GM21737 (cell line): ENCODE measurements at regions not wholly inside any gene's neighbourhood (a gene's known extent, or its start where the extent isn't known, plus 50 kb on each side); places are given as distances from the start of the nearest gene placed in this dataset.

Experiments used
- ATAC-seq: cut with Tn5 transposase; IDR thresholded peaks from one replicate; pipeline ENCODE4 v1.9.1; 2021; ENCODE audit warnings: mild to moderate bottlenecking, moderate library complexity; ENCODE audit not compliant: unreplicated experiment

DNA sequence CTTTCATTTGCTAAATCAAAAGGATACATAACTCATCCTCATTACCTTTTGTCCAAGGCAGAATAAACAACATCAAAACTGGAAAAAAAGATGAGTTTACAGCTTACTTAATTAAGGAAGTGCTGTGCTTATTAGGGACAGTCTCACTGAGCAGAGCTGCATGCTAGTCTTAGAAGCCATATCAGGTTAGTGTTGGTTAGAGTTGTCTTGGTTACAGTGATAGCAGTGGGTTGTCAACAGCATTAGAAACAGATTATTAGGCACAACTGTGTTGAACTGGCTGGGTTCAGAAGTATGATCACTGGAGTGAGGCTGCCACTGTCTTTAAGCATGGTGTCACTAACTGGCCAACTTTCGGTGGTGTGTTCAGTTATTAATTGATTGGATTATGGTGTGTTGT is 503.9 kb upstream of the IGFBP3 start:
- ATAC-seq, result no peak

GRCh38 chr7:46421441-46422230 is 500.6 kb upstream of the IGFBP3 start:
- ATAC-seq, result no peak

GRCh38 chr7:46414946-46415345 is 493.9 kb upstream of the IGFBP3 start:
- no peak for ATAC-seq

DNA sequence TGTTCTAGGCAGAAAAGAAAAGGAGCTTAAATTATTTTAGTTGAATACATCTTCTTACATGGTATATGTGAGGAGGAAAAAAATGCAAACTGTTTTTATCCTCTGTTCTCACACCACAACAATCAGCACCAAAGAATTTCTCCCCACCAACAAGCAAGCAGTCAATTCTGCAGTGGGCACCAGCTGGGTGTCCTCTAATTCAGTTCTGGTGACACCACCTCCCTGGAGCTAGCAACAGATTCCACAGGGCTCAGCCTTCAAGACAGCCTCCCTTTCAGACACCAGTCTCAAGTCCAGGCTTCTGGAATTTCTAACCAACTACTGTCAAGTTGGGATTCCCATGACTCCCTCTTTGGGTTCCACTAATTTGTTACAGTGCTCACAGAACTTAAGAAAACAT is 490.2 kb upstream of the IGFBP3 start:
- ATAC-seq, result no peak

- ATAC-seq, result no peak
Observed at GRCh38 chr7:46407125-46407524, 486.1 kb upstream of the IGFBP3 start.

DNA sequence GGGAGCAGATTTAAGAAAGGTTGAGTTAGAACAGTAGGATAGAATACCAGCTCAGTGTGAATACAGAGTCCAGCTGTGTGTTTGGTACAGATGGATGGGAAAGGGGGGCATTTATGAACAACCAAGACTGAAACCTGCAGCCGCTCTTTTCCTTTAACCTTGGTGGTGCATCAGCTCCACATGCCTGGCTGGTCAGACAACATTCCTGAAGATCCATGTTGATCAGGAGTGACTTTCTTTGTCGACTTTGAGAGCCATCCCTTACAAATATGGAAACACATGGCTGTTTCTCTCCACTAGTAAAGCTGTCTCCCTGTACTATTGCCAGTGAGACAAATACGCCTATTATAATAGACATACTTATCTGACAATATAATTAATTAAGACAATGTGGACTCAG is 476.5 kb upstream of the IGFBP3 start:
- ATAC-seq, result no peak

GRCh38 chr7:46396481-46396880 is 475.4 kb upstream of the IGFBP3 start:
- no peak for ATAC-seq

DNA sequence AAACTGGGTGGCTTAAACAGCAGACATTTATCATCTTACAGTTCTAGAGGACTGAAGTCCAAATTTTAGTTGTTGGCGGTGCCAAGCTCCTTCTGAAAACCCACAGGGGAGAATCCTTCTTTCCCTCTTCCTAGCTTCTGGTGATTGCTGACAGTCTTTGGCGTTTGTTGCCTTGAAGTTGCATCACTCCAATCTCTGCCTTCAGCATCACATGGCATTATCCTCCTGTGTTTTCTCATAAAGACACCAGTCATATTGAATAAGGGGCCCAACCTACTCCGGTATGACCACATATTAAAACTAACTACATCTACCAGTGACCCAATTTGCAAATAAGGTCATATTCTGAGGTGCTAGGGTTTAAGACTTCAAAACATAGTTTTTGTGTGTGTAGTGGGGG is 472.1 kb upstream of the IGFBP3 start:
- ATAC-seq, result no peak

DNA sequence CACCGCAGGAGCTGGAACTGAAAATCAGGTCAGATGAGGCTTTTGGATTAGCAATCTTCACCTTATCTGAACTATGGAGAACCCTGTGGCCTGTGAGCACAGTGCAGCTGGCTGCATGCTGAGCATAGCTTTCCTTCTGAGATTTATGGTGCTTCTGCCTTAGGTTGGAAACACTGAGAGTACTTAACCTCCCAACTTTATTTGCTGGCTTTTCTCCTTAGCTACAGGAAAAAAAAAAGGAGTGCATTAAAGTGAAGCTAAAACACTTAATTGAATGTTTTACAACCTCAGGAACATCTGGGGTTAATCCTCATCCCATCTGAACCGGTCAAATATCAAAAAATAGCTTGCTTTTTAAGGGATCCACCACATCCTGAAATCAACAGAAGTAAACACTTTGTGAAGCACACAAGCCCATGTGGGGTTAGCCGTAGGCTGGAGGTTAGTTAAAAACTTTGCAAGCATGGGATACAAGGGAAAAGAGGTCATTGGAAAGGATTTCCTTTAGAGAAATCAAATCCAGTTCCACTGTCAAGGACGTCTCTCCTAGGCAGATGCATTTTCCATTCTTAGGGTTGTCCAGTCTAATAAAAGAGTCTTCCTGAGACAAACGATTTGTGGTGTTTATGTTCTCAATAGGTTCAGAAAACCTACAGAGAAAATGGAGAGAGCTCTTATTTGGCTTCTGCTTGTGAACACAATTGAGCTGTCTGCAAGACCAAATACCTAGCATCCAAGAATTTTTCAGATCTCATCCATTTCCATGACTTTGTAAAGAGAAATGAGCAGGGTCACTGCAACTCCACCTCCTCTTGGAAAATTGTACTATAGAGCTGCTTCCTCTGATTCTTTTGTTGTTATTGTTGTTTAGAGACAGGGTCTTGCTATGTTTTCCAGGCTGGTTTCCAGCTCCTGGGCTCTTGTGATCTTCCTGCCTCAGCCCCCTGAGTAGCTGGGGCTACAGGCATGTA is 470.4 kb upstream of the IGFBP3 start:
- ATAC-seq, result no peak

DNA sequence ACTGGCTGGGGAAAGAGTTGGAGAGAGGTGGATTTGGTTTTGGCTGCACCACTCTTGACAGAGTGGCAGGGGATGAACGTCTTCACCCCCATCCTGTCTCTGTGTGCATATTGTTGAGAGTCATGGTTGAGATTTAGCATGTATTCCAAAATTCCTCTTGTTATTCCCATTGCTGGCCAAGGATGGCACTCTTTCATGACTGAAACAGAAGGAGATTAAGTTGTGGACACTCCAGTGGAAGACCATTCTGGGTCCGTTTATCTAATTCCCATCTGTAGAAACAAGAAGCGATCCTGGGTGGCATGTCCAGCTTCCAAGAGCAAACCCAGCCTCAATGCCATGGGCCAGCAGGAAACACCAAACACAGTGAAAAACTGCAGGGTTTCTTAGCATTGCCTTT is 469.0 kb upstream of the IGFBP3 start:
- ATAC-seq, result no peak

GRCh38 chr7:46389146-46389545 is 468.1 kb upstream of the IGFBP3 start:
- ATAC-seq, result no peak

DNA sequence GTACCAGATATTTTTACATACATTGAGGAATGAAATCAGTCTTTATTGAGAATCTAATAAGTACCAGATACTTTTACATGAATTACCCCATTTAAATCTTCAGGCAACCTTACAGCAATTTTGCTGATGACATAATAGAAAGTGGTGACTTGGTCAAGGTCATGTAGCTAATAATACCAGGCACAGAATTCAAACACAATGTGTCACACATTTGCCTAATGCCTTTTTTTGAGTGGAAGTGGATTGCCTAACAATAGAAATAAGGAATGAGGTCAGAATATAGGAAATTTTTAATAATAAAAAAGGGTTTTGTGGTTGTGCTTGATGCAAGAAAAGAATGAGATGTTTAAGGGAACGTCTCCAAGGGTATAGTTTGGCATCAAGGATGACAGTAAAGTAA is 466.6 kb upstream of the IGFBP3 start:
- ATAC-seq, result no peak

DNA sequence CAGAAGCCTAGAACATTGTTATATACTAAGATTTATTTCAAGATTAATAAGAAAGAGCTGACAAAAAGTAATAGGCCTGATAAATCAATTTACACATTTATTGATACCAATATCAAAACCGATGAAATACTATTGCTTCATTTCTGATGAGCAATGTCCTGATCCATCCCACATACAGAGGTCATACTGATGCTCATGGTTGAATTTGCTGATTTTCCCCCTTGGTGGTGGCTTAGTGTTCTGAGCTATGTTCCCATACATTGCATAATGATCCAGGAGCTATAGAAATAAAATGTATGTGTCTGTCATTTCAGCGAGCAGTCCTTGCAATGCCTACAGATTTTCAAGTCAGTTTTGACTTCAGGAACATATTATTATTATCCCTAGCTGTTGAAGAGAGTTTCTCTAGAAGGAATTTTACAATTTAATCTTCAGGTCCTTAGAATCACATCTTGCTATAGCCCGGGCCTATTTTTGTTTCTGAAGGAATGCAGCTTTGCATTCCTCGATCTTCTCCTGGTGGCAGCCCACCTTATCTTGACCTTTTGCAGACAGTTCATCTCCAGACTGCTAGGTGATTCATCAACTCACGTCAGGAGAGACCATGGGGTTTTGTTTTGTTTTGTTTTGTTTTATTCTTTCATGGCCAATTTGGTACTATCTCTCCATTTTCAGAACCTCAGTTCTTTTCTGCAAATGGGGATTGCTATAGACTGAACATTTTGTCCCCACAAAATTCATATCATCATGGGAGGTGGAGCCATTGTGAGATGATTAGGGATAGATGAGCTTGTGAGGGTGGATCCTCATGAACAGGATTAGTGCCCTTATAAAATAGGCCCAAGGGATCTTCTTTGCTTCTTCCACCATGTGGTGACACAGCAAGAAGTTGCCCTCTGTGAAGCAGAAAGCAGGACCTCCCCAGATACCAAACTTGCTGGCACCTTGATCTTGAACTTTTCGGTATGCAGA is 465.6 kb upstream of the IGFBP3 start:
- ATAC-seq, result no peak

DNA sequence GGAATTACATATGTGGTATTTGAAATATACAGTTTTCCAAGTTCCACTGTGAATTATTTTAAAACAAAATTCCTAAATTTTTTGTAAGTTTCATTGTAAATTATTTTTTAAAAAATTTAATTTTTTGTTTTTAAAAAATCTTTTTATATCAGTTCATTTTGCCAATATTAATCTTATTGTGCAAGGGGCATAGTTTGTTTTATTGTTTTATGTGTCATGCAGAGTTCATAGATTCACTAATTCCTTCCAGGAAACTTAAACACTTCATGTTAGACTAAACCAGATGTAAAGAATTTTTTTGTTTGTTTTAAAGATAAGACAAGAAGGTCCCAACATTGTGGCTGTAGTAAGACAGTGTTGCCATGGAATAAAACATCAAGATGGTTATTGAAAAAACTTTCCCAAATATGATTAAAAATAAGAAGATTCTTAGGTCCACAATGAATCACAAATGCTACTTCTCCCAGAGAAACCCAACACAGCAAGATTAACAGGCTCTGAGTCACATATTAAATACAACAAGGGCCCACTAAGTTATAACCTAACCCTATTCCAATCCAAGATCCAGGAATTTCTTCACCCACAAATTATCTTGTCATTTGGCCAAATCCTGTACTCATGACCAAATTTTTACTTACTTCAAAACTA is 464.7 kb upstream of the IGFBP3 start:
- ATAC-seq, result no peak

DNA sequence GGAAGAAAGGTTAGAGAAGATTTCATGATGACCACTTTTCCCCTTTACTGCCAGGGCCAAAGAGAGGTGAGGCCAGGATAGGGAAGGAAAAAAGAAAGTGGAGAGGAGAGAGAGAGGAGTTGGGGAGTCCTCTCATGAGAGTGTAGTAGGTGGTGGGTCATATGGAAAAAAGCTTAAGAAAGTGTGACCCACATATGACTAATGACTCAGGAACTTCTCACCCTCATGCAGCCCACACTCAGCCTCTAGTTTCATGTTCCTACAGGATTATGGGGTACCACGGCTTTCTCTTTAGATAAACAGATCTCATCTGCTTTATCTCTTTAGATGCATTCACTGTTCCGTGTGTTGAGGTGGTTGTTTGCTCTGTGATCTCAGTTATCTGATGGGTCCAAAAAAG is 462.5 kb upstream of the IGFBP3 start:
- ATAC-seq, result no peak

DNA sequence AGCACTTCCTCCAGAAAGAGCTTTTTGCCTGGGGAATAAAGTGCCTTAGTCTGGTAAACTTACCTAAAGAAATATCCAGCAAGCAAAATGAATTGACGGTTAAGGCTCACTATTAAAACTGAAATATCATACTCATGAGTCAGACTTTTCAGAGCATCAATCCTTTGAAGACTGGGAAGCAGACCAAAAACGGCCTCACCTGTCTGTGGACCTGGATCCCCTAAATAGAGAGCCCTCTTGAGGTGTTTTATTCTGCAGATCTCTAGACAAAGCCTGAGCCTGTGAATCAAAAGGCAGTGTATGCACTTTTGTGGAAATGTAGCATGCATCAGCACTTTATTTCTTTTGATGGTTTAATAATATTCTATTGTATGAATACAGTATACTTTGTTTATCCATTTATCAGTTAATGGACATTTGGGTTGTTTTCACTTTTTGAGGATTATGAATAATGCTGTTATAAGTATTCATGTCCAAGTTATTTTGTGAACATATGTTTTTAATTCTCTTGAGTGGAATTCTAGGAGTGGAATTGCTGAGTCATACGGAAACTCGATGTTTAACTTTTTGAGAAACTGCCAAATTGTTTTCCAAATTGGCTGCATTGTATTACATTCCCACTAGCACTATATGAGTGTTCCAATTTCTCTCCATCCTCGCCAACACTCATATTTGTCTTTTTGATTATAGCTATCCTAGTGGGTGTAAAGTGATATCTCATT is 449.0 kb upstream of the IGFBP3 start:
- no peak for ATAC-seq

GRCh38 chr7:46368871-46369270 is 447.8 kb upstream of the IGFBP3 start:
- ATAC-seq, result no peak

DNA sequence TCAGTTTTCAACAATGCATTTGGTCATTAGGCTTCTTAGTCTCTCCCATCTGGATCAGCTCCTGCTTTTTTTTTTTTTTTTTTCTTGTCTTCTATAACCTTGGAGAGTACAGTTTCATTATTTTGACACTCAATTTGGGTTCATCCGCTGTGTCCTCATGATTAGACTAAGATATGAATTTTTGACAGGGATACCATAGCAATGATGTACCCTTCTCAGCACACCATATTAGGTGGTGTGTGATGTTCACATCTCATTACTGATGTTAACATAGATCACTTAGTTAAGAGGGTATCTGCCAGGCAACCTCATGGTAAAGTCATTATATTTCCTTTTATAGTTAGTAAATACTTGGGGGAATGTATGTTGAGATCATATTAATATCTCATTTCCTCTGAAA is 445.5 kb upstream of the IGFBP3 start:
- ATAC-seq, result no peak

- no peak for ATAC-seq
Observed at GRCh38 chr7:46363688-46364087, 442.6 kb upstream of the IGFBP3 start.

DNA sequence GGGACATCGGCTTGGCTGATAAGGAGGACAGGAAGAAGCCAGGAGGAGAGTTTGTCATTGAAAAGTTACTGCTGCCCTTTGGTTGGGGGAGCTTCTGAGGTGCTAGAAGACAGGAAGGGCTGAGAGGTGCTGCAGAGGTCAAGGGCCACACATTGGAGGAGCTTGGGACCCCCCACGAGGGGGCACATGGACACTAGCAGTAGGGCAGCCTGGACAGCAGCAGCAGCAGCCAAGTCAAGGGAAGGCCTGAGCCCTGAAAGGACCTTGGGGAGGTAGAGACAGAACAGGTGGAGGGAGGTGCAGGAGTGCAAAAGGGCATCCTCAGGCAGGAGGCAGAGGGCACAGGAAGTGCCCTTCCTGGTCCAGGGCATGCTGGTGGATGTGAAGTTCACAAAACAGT is 439.7 kb upstream of the IGFBP3 start:
- ATAC-seq, result no peak
